GM10266 (cell line): ENCODE measurements at regions not wholly inside any gene's neighbourhood (a gene's known extent, or its start where the extent isn't known, plus 50 kb on each side); places are given as distances from the start of the nearest gene placed in this dataset.

Experiments used
- DNase-seq: peaks from one replicate; pipeline ENCODE4 v3.0.0; 2012; ENCODE audit errors: extremely low spot score
- CTCF ChIP-seq: IDR thresholded peaks from 2 replicates; pipeline ENCODE4 v1.5.1; 2012; ENCODE audit warnings: mild to moderate bottlenecking, low read depth; ENCODE audit not compliant: control insufficient read depth, insufficient read depth; ENCODE audit errors: missing control alignments

- TF ChIP-seq CTCF = no peak
- no peak for DNase-seq
Observed at GRCh38 chr13:77480066-77480465, 55.4 kb upstream of the SCEL start.

- no peak for DNase-seq
- TF ChIP-seq CTCF = no peak
Observed at GRCh38 chr13:77479326-77479725, 56.2 kb upstream of the SCEL start.

GRCh38 chr13:77477299-77477848 is 58.1 kb upstream of the SCEL start:
- TF ChIP-seq CTCF = no peak
- DNase-seq = no peak

- TF ChIP-seq CTCF = no peak
- DNase-seq = no peak
Observed at GRCh38 chr13:77476456-77476855, 59.0 kb upstream of the SCEL start.

GRCh38 chr13:77475345-77476084 is 60.0 kb upstream of the SCEL start:
- DNase-seq = no peak
- no peak for TF ChIP-seq CTCF

GRCh38 chr13:77470986-77471385 is 64.5 kb upstream of the SCEL start:
- no peak for TF ChIP-seq CTCF
- no peak for DNase-seq

GRCh38 chr13:77466753-77467422 is 68.6 kb upstream of the SCEL start:
- TF ChIP-seq CTCF = no peak
- no peak for DNase-seq
